Transverse colon (tissue), 4 donors: ENCODE measurements at regions not wholly inside any gene's neighbourhood (a gene's known extent, or its start where the extent isn't known, plus 50 kb on each side); places are given as distances from the start of the nearest gene placed in this dataset.

ENCODE experiments used
- DNase-seq: peaks from one replicate; pipeline ENCODE4 v3.0.0-alpha.2; 2019
- H3K27ac ChIP-seq, 4 donors: fragments of 200-600 bp; sonication (generic); 2 replicates each; pipeline ENCODE4 v1.5.1; 2016 to 2018; ENCODE audit warnings: inconsistent platforms in 4 of 4
- H3K27me3 ChIP-seq: fragments of 200-600 bp; sonication (generic); 2 replicates; pipeline ENCODE4 v1.5.1; 2017; ENCODE audit warnings: inconsistent platforms
- H3K36me3 ChIP-seq, 4 donors: fragments of 200-600 bp; sonication (generic); 2 replicates each; pipeline ENCODE4 v1.5.1; 2017 to 2019; ENCODE audit warnings: inconsistent platforms in 4 of 4
- H3K4me1 ChIP-seq, 4 donors: fragments of 200-600 bp; sonication (generic); 2 replicates each; pipeline ENCODE4 v1.5.1; 2017 to 2020; ENCODE audit warnings: inconsistent platforms in 4 of 4
- H3K4me3 ChIP-seq, 4 donors: fragments of 200-600 bp; sonication (generic); 1 replicate in 1 of 4; 2 replicates in 3 of 4; pipeline versions ENCODE4 v1.5.1 to v1.6.1; 2017 to 2019; ENCODE audit warnings: inconsistent platforms in 4 of 4
- H3K9me3 ChIP-seq, 2 donors: fragments of 200-600 bp; sonication (generic); 2 replicates each; pipeline ENCODE4 v1.5.1; 2017 to 2019; ENCODE audit warnings: inconsistent platforms in 2 of 2
- CTCF ChIP-seq, 5 experiments: fragments of 200-600 bp in 3 of 5; fragments of 450-650 bp in 2 of 5; sonication (generic) in 3 of 5; IDR thresholded peaks; 1 replicate in 2 of 5; 2 replicates in 3 of 5; pipeline ENCODE4 v1.5.1; 2016 to 2017; ENCODE audit warnings: antibody characterized with exemption in 5 of 5, inconsistent platforms in 3 of 5, mild to moderate bottlenecking in 2 of 5, moderate library complexity in 1 of 5
- EP300 ChIP-seq: sonication (generic); formaldehyde crosslinking; IDR thresholded peaks from one replicate; pipeline ENCODE4 v1.6.1; 2017; ENCODE audit warnings: antibody characterized with exemption, low read depth
- POLR2A ChIP-seq: fragments of 450-650 bp; IDR thresholded peaks from one replicate; pipeline ENCODE4 v1.6.1; 2016; ENCODE audit warnings: antibody characterized with exemption, mild to moderate bottlenecking, moderate library complexity
- POLR2AphosphoS5 ChIP-seq, 3 donors: sonication (generic); formaldehyde crosslinking; IDR thresholded peaks; one replicate each; pipeline ENCODE4 v1.6.1; 2016; ENCODE audit warnings: antibody characterized with exemption in 3 of 3
- WGBS, 2 donors: methylation state at CpG; one replicate each; pipeline ENCODE4 v1.1.5; 2018; ENCODE audit warnings: low coverage in 1 of 2; 5-methylcytosine and 5-hydroxymethylcytosine counted together
- in situ Hi-C, 4 donors: fragments of 200-750 bp; cut with MboI; loops; one replicate each; pipeline versions ENCODE4 v1.15.0 to v1.15.1; 2017; ENCODE audit warnings: low sequenced_read_pairs in 3 of 4, low pct_ligation_motif_present in 1 of 4, low pct_unique_long_range_greater_than_20kb in 1 of 4
- intact Hi-C: fragments of 100-400 bp; cut with DNase I; formaldehyde crosslinking; loops from one replicate; pipeline ENCODE4 v1.15.1; 2023; ENCODE audit warnings: low total_unique reads

- intact Hi-C loops, result loop anchor here (1.0 kb wide), 1 partner anchor 26 kb away; no protein-coding TSS in a partner anchor
- DNase-seq, result no peak
- H3K4me3 ChIP-seq, result no peak overlapping the region
- H3K36me3 ChIP-seq, result no peaks in the 10 kb centered on the region
- in situ Hi-C loops, result no loop called here
- no peaks in the 10 kb centered on the region for H3K9me3 ChIP-seq
- H3K27me3 ChIP-seq, result no peaks in the 10 kb centered on the region
- H3K4me1 ChIP-seq, result no peaks in the 10 kb centered on the region
- WGBS, 2 donors, result 43 to 80% methylated on average over 1 to 2 of the region's 2 CpGs
- TF ChIP-seq EP300 (no peak), POLR2AphosphoS5 (IDR thresholded peaks at IDR 0.05) (no peak), CTCF (IDR thresholded peaks at IDR 0.05) (no peak), POLR2A (no peak)
- H3K27ac ChIP-seq, result no peak overlapping the region
Observed at GRCh38 chr18:30828700-30829099, 213.8 kb downstream of the DSC3 start.

GRCh38 chr18:30819619-30820018 is 222.9 kb downstream of the DSC3 start:
- no peaks in the 10 kb centered on the region for H3K4me1 ChIP-seq
- H3K4me3 ChIP-seq, result no peak overlapping the region
- H3K27me3 ChIP-seq, result no peaks in the 10 kb centered on the region
- H3K36me3 ChIP-seq, result no peaks in the 10 kb centered on the region
- H3K27ac ChIP-seq, result no peak overlapping the region
- intact Hi-C loops, result no loop called here
- H3K9me3 ChIP-seq, result no peaks in the 10 kb centered on the region
- DNase-seq, result no peak
- no peak for TF ChIP-seq CTCF (IDR thresholded peaks at IDR 0.05)
- TF ChIP-seq POLR2AphosphoS5 (IDR thresholded peaks at IDR 0.05), result no peak
- 77 to 100% methylated on average over 3 to 7 of the region's 7 CpGs for WGBS, 2 donors
- in situ Hi-C loops, result no loop called here

GRCh38 chr18:30814446-30814845 is 228.1 kb downstream of the DSC3 start:
- no peak for TF ChIP-seq POLR2A
- TF ChIP-seq CTCF (IDR thresholded peaks at IDR 0.05), result no peak
- no peak for TF ChIP-seq EP300
- no peak for TF ChIP-seq POLR2AphosphoS5 (IDR thresholded peaks at IDR 0.05)
- no peak for DNase-seq

GRCh38 chr18:30811580-30811979 is 231.0 kb downstream of the DSC3 start:
- WGBS, 2 donors, result 80 to 100% methylated on average over 1 to 2 of the region's 2 CpGs
- in situ Hi-C loops, result no loop called here
- DNase-seq, result no peak
- Histone ChIP-seq H3K27ac (no peak overlapping the region), H3K36me3 (no peaks in the 10 kb centered on the region), H3K4me1 (no peaks in the 10 kb centered on the region), H3K4me3 (no peak overlapping the region), H3K9me3 (no peaks in the 10 kb centered on the region), H3K27me3 (no peaks in the 10 kb centered on the region)
- intact Hi-C loops, result no loop called here
- no peak for TF ChIP-seq POLR2A
- no peak for TF ChIP-seq CTCF (IDR thresholded peaks at IDR 0.05)
- no peak for TF ChIP-seq POLR2AphosphoS5 (IDR thresholded peaks at IDR 0.05)
- no peak for TF ChIP-seq EP300

More at GRCh38 chr18:30814446-30814845, 228.1 kb downstream of the DSC3 start:
- in situ Hi-C loops, result no loop called here
- Histone ChIP-seq H3K4me1 (no peaks in the 10 kb centered on the region), H3K27me3 (no peaks in the 10 kb centered on the region), H3K36me3 (no peaks in the 10 kb centered on the region), H3K27ac (no peak overlapping the region), H3K4me3 (no peak overlapping the region), H3K9me3 (no peaks in the 10 kb centered on the region)
- 27 to 38% methylated on average over 1 of the region's 1 CpG for WGBS, 2 donors
- intact Hi-C loops, result loop anchor here (1.0 kb wide), 1 partner anchor 12 kb away; no protein-coding TSS in a partner anchor
